ENCODE measurements at regions not wholly inside any gene's neighbourhood (a gene's known extent, or its start where the extent isn't known, plus 50 kb on each side); places are given as distances from the start of the nearest gene placed in this dataset.

DNA sequence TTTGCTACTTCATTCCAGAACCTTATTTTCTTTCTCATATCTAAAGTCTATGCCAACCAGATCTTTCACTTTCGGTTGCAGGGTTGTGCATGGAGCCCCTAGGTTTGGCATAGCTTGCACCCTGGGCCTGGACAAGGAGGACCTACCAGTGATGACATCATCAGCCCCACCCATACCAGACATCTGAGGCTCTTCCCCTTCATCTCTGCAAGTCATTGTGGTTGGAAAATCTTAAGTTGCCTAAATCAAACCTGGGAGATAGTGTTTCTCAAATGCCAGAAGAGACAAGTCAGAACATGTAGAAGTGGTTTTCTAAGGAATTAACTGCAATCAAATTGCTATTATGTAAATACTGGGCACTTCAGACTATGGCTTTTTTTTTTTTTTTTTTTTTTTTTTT, 363.3 kb downstream of the ZNF516 start:
- H3K27me3 Mint-ChIP-seq = no peaks in the 10 kb centered on the region
- H3K4me1 Mint-ChIP-seq (ENCODE audit: low read depth) = no peaks in the 10 kb centered on the region
- intact Hi-C loops (cut with micrococcal nuclease) = no loop called here
- H3K36me3 Mint-ChIP-seq = no peaks in the 10 kb centered on the region
- CTCF ChIA-PET = no interaction called here
- H3K9me3 Mint-ChIP-seq = no peaks in the 10 kb centered on the region
- H3K4me3 Mint-ChIP-seq = no peak overlapping the region
- peak; percentile 12 for DNase-seq
- POLR2A ChIA-PET = no interaction called here
- no peak overlapping the region for H3K27ac Mint-ChIP-seq

GRCh38 chr18:76130845-76131244, 364.2 kb downstream of the ZNF516 start:
- no peaks in the 10 kb centered on the region for H3K4me1 Mint-ChIP-seq (ENCODE audit: low read depth)
- DNase-seq = no peak
- no peak overlapping the region for H3K27ac Mint-ChIP-seq
- H3K9me3 Mint-ChIP-seq = no peaks in the 10 kb centered on the region
- intact Hi-C loops (cut with micrococcal nuclease) = no loop called here
- H3K4me3 Mint-ChIP-seq = no peak overlapping the region
- POLR2A ChIA-PET = no interaction called here
- CTCF ChIA-PET = no interaction called here
- no peaks in the 10 kb centered on the region for H3K27me3 Mint-ChIP-seq
- no peaks in the 10 kb centered on the region for H3K36me3 Mint-ChIP-seq

DNA sequence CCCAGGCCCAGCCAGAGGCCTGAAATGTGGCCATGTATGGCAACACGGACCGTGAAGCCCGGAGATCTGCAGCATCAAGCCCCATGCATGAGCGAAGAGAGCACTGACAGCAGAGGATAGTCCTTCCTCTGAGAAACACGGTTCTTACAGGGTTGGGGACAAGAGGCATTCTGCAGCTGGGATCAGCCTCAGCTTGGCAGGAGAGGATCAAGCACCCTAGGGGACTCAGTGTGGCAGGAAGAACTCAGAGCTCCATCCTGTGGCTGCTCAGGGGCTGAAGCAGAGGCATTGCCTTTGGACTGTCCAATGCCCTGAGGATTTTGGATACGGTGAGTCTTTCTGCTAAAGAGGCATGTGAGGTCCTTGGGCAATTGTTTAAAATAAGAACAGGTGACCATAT, 368.7 kb downstream of the ZNF516 start:
- ChIA-PET POLR2A (no interaction called here), CTCF (no interaction called here)
- Mint-ChIP-seq H3K27ac (no peak overlapping the region), H3K4me3 (no peak overlapping the region), H3K9me3 (no peaks in the 10 kb centered on the region), H3K4me1 (ENCODE audit: low read depth) (no peaks in the 10 kb centered on the region), H3K36me3 (no peaks in the 10 kb centered on the region), H3K27me3 (no peaks in the 10 kb centered on the region)
- DNase-seq = no peak
- intact Hi-C loops (cut with micrococcal nuclease) = no loop called here

GRCh38 chr18:76121011-76121410, 374.0 kb downstream of the ZNF516 start:
- no peak overlapping the region for H3K27ac Mint-ChIP-seq
- no peak overlapping the region for H3K4me3 Mint-ChIP-seq
- no peaks in the 10 kb centered on the region for H3K9me3 Mint-ChIP-seq
- no peaks in the 10 kb centered on the region for H3K4me1 Mint-ChIP-seq (ENCODE audit: low read depth)
- DNase-seq = no peak
- no peaks in the 10 kb centered on the region for H3K36me3 Mint-ChIP-seq
- CTCF ChIA-PET = no interaction called here
- no peaks in the 10 kb centered on the region for H3K27me3 Mint-ChIP-seq
- POLR2A ChIA-PET = no interaction called here
- intact Hi-C loops (cut with micrococcal nuclease) = no loop called here

DNA sequence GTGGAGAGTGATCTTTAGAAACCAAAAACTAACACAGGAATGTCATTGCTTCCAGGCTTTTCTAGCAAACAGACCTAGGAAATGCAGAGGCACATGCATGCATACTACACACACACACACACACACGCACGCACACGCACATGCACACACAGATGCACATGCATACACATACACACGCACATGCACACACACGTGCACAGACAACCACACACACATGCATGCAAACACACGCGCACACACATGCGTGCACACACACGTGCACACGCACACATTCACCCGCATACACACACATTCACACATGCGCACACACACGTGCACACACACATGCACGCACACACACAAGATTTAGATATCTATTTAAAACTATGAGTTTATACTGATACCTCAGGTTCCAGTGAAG, 379.5 kb downstream of the ZNF516 start:
- DNase-seq = no peak
- Mint-ChIP-seq H3K27ac (no peak overlapping the region), H3K36me3 (no peaks in the 10 kb centered on the region), H3K27me3 (peaks cover 1% of the 10 kb centered on the region), H3K4me3 (no peak overlapping the region), H3K9me3 (no peaks in the 10 kb centered on the region), H3K4me1 (ENCODE audit: low read depth) (no peaks in the 10 kb centered on the region)
- ChIA-PET POLR2A (no interaction called here), CTCF (no interaction called here)
- intact Hi-C loops (cut with micrococcal nuclease) = no loop called here

DNA sequence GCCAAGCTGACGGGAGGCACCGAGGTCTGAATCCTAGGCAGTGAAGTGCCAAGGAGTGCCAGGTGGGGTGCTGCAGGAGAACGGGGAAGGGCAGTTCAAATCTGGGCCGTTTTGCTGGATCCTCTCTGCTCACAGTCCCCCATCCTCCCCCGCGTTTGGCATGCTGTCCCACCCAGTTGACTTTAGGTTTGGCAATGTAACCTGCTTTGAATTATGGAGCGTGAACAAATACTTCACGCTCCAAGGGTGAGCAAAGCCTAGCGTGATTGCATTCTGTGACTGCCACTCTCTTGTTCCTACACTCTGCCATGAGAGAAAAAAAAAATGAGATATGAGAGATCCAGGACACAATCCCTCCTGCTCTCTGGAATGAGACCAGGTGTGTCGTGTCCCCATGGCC, 381.9 kb downstream of the ZNF516 start:
- H3K4me3 Mint-ChIP-seq = no peak overlapping the region
- no peaks in the 10 kb centered on the region for H3K36me3 Mint-ChIP-seq
- peaks cover 1% of the 10 kb centered on the region for H3K27me3 Mint-ChIP-seq
- ChIA-PET POLR2A (interaction anchor here (0.7 kb wide), 1 partner anchor 181 kb away, joined by 4 read pairs; no protein-coding TSS in a partner anchor), CTCF (no interaction called here)
- H3K4me1 Mint-ChIP-seq (ENCODE audit: low read depth) = no peaks in the 10 kb centered on the region
- DNase-seq = no peak
- H3K9me3 Mint-ChIP-seq = peaks cover 5% of the 10 kb centered on the region
- intact Hi-C loops (cut with micrococcal nuclease) = no loop called here
- H3K27ac Mint-ChIP-seq = no peak overlapping the region

GRCh38 chr18:76102626-76103025, 392.4 kb downstream of the ZNF516 start:
- H3K27ac Mint-ChIP-seq = no peak overlapping the region
- POLR2A ChIA-PET = no interaction called here

DNA sequence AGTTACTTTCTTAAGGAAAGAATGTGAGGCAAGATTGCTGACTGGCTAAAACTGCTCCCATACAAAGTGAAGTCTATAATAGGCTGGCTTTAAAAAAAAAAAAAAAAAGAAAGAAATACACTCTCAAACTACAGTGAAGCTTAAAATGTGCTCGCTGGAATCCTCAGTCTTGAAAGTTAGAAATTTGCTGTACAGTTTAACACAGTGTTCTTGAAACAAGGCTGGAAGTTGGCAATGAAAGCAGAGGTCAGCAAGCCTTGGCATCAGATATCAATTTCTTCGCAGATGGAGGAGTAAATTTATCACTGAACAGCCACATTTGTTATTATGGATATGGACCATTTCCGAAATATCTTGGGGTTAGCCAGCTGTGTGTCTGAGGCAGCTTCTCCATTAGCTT, 392.9 kb downstream of the ZNF516 start:
- Mint-ChIP-seq H3K4me1 (ENCODE audit: low read depth) (no peaks in the 10 kb centered on the region), H3K9me3 (peaks cover 16% of the 10 kb centered on the region), H3K27ac (no peak overlapping the region), H3K27me3 (no peaks in the 10 kb centered on the region), H3K36me3 (no peaks in the 10 kb centered on the region), H3K4me3 (no peak overlapping the region)
- intact Hi-C loops (cut with micrococcal nuclease) = no loop called here
- no peak for DNase-seq
- ChIA-PET POLR2A (no interaction called here), CTCF (no interaction called here)

More at GRCh38 chr18:76102626-76103025, 392.4 kb downstream of the ZNF516 start:
- Mint-ChIP-seq H3K27me3 (no peaks in the 10 kb centered on the region), H3K4me3 (no peak overlapping the region), H3K4me1 (ENCODE audit: low read depth) (no peaks in the 10 kb centered on the region), H3K9me3 (peaks cover 16% of the 10 kb centered on the region), H3K36me3 (no peaks in the 10 kb centered on the region)
- DNase-seq = no peak
- CTCF ChIA-PET = no interaction called here
- intact Hi-C loops (cut with micrococcal nuclease) = no loop called here

- POLR2A ChIA-PET = no interaction called here
- peaks cover 14% of the 10 kb centered on the region for H3K9me3 Mint-ChIP-seq
- H3K36me3 Mint-ChIP-seq = no peaks in the 10 kb centered on the region
- intact Hi-C loops (cut with micrococcal nuclease) = no loop called here
- CTCF ChIA-PET = no interaction called here
- no peaks in the 10 kb centered on the region for H3K27me3 Mint-ChIP-seq
- no peaks in the 10 kb centered on the region for H3K4me1 Mint-ChIP-seq (ENCODE audit: low read depth)
- no peak for DNase-seq
- H3K27ac Mint-ChIP-seq = no peak overlapping the region
- H3K4me3 Mint-ChIP-seq = no peak overlapping the region
Observed at GRCh38 chr18:76099931-76100457, 395.0 kb downstream of the ZNF516 start.

DNA sequence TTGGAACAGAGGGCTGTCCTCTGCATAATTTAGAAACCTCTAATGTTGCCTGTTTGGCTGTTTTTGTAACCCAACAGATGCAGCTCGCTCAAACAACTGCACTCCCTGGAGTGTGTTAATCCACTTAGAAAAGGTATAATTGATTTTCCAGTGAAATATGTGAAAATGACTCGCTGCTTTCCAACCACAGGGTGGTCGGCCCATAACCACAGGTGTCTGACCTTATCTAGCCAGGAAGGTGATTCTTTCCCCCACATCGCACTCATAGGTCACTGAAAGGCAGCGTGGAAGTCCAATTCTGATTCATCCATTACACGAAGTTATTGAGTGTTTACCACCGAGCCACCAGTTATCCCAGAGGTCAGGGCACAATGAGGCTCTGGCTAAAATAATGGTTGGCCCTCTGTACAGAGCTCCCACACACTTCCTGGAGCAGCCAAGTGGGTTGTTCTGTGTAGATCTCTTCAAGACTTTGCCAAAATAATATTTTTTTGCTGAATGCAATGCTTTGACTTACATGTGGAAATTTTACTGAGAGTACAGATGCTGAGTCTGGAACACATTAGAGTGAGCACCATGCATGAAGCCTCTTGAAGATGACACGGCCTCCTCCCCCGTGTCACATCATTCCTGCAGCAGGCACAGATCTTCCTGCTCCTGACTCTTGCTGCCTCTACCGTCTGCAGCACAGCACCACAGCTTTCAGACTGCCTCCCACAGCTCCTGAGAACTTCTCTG, 396.2 kb downstream of the ZNF516 start:
- H3K27ac Mint-ChIP-seq = no peak overlapping the region
- intact Hi-C loops (cut with micrococcal nuclease) = no loop called here
- DNase-seq = no peak
- H3K9me3 Mint-ChIP-seq = peaks cover 10% of the 10 kb centered on the region
- ChIA-PET POLR2A (no interaction called here), CTCF (no interaction called here)
- H3K4me1 Mint-ChIP-seq (ENCODE audit: low read depth) = no peaks in the 10 kb centered on the region
- no peaks in the 10 kb centered on the region for H3K36me3 Mint-ChIP-seq
- H3K27me3 Mint-ChIP-seq = no peaks in the 10 kb centered on the region
- H3K4me3 Mint-ChIP-seq = no peak overlapping the region

DNA sequence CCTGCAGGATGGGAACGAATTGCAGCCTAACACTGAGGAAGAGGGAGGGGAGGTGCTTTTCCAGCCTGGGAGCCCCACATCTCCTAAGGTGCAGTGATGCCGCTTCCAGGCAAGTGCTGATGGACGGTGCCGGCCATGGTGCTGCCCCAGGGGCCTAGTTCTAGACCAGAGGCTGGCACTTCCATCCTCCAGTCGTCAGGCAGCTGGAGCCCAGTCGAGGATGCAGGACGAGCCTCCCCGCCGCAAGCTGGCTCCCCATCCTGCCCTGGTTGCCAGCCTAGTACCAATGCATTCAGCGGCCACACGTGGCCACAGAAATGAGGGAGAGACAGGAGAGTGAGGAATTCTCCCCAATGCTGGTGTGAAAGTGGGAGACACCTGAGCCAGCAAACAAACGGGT, 413.5 kb downstream of the ZNF516 start:
- CTCF ChIA-PET = no interaction called here
- DNase-seq = no peak
- POLR2A ChIA-PET = no interaction called here
- peaks cover under 1% of the 10 kb centered on the region for H3K9me3 Mint-ChIP-seq
- no peaks in the 10 kb centered on the region for H3K27me3 Mint-ChIP-seq
- H3K36me3 Mint-ChIP-seq = no peaks in the 10 kb centered on the region
- intact Hi-C loops (cut with micrococcal nuclease) = no loop called here
- H3K4me1 Mint-ChIP-seq (ENCODE audit: low read depth) = no peaks in the 10 kb centered on the region
- no peak overlapping the region for H3K27ac Mint-ChIP-seq
- no peak overlapping the region for H3K4me3 Mint-ChIP-seq

DNA sequence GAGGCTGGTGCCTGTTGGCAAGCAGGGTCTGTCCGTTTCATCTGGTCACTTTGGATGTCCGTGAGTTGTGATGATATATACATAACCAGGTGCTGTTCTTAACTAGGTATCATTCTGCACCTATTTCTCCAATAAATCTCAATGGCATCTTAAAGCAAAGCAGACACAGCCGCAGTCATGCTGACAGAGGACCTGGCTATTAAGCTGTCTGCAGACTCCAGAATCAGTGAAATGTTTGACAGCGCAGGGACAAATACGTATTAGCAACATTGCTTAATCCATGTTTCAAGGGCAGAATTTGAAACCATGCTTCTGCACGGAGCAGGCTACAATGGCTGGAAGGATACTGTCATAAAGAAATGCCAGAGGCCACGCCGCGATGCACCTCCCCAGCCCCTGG, 414.6 kb downstream of the ZNF516 start:
- intact Hi-C loops (cut with micrococcal nuclease) = no loop called here
- H3K4me1 Mint-ChIP-seq (ENCODE audit: low read depth) = no peaks in the 10 kb centered on the region

DNA sequence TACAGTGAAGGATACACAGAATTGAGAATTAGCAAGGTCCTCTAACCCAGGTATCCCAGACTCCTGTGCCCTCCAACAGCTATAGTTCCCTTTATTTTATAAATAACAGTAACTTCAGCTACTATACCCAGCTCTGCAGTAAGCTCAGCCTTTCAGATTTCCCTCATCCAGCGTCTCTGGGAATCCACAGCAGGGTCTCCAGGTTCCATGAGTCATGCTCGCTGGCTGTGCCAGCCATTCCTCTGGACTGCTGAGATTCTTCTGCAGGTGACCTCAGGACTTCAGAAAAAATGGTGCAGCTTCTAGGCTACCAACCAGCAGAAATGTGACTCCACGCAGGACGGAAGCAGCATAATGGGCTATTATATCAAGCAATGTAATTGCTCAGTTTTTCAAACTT, 419.3 kb downstream of the ZNF516 start:
- Mint-ChIP-seq H3K36me3 (no peaks in the 10 kb centered on the region), H3K9me3 (no peaks in the 10 kb centered on the region), H3K4me1 (ENCODE audit: low read depth) (no peaks in the 10 kb centered on the region), H3K4me3 (no peak overlapping the region), H3K27me3 (no peaks in the 10 kb centered on the region), H3K27ac (no peak overlapping the region)
- intact Hi-C loops (cut with micrococcal nuclease) = no loop called here
- ChIA-PET POLR2A (no interaction called here), CTCF (no interaction called here)
- no peak for DNase-seq

More for the DNA sequence above, 414.6 kb downstream of the ZNF516 start:
- no peak overlapping the region for H3K27ac Mint-ChIP-seq
- no peaks in the 10 kb centered on the region for H3K36me3 Mint-ChIP-seq
- CTCF ChIA-PET = no interaction called here
- POLR2A ChIA-PET = no interaction called here
- H3K27me3 Mint-ChIP-seq = no peaks in the 10 kb centered on the region
- DNase-seq = no peak
- no peaks in the 10 kb centered on the region for H3K9me3 Mint-ChIP-seq
- H3K4me3 Mint-ChIP-seq = no peak overlapping the region
